ENCODE measurements at regions not wholly inside any gene's neighbourhood (a gene's known extent, or its start where the extent isn't known, plus 50 kb on each side); places are given as distances from the start of the nearest gene placed in this dataset.

- Histone ChIP-seq H2BK120ac (ENCODE audit: low read depth, low read length) (no peak overlapping the region), H4K5ac (ENCODE audit: low read depth, low read length) (no peak overlapping the region), H2AK5ac (ENCODE audit: low read depth, low read length) (no peak overlapping the region), H3K4me3 (ENCODE audit: insufficient read depth, low read depth, low read length) (no peak overlapping the region), H2BK20ac (ENCODE audit: low read depth, low read length) (no peak overlapping the region), H2AFZ (replicated peaks; ENCODE audit: low read length, poor library complexity) (no peak overlapping the region), H3K79me1 (ENCODE audit: low read depth in 1 of 2, low read length in 2 of 2) (no peaks in the 10 kb centered on the region), H3K18ac (ENCODE audit: low read depth, low read length) (no peak overlapping the region), H2AK9ac (replicated peaks; ENCODE audit: low read depth, low read length, poor library complexity) (no peak overlapping the region), H3K14ac (replicated peaks; ENCODE audit: low read depth, low read length) (no peak overlapping the region), H3K23ac (ENCODE audit: low read depth, low read length) (no peak overlapping the region), H3K9me1 (ENCODE audit: insufficient read depth, low read length) (no peaks in the 10 kb centered on the region), H3K56ac (ENCODE audit: extremely low read depth, insufficient read depth, low read length) (no peak overlapping the region), H3K36me3 (ENCODE audit: control insufficient read depth, insufficient read depth, low read length) (no peaks in the 10 kb centered on the region), H3K9me3 (ENCODE audit: control insufficient read depth, insufficient read depth, low read length) (peaks cover 5% of the 10 kb centered on the region), H2BK5ac (ENCODE audit: low read depth, low read length, poor library complexity, severe bottlenecking) (no peak overlapping the region), H3K4ac (ENCODE audit: low read depth, low read length) (no peak overlapping the region), H3K27me3 (ENCODE audit: control insufficient read depth, insufficient read depth, low read length) (no peaks in the 10 kb centered on the region), H3K4me2 (ENCODE audit: low read depth, low read length) (no peak overlapping the region), H3K27ac (ENCODE audit: insufficient read depth, low read length) (no peak overlapping the region), H3K9ac (ENCODE audit: low read depth, low read length) (no peak overlapping the region), H4K8ac (ENCODE audit: low read depth in 2 of 2, low read length in 2 of 2) (no peak overlapping the region), H3K4me1 (ENCODE audit: control insufficient read depth, insufficient read depth, low read length) (no peaks in the 10 kb centered on the region), H2BK15ac (ENCODE audit: low read depth, low read length) (no peak overlapping the region), H4K91ac (ENCODE audit: insufficient read depth, low read depth, low read length) (no peak overlapping the region), H4K20me1 (ENCODE audit: insufficient read depth, low read length) (no peaks in the 10 kb centered on the region)
- DNase-seq (no peak), ATAC-seq (ENCODE audit: low read depth) (no peak)
- dilution Hi-C loops (cut with HindIII; ENCODE audit: low sequenced_read_pairs, unreplicated experiment) (no loop called here), in situ Hi-C loops (cut with MboI; ENCODE audit: low sequenced_read_pairs) (no loop called here), intact Hi-C loops (cut with micrococcal nuclease) (no loop called here)
- BruUV-seq (replicated peaks), result no TSS peak
- TF ChIP-seq POLR2A (IDR thresholded peaks at IDR 0.05; ENCODE audit: low read depth, low read length) (no peak), MAFK (IDR thresholded peaks at IDR 0.05; ENCODE audit: low read depth, low read length) (no peak), SMC3 (IDR thresholded peaks at IDR 0.05; ENCODE audit: low read depth, low read length) (no peak), CEBPB (IDR thresholded peaks at IDR 0.05; ENCODE audit: low read depth, low read length) (no peak), RFX5 (IDR thresholded peaks at IDR 0.05; ENCODE audit: low read depth, low read length) (no peak), MXI1 (IDR thresholded peaks at IDR 0.05; ENCODE audit: borderline replicate concordance, low read depth, low read length) (no peak), CHD1 (IDR thresholded peaks at IDR 0.05; ENCODE audit: low read depth, low read length) (no peak), BHLHE40 (IDR thresholded peaks at IDR 0.05; ENCODE audit: low read depth, low read length) (no peak), RCOR1 (IDR thresholded peaks at IDR 0.05; ENCODE audit: insufficient replicate concordance, low read length) (no peak), NFE2L2 (IDR thresholded peaks at IDR 0.05; ENCODE audit: low read depth, low read length) (no peak)
- ChIA-PET POLR2A (ENCODE audit: unreplicated experiment) (no interaction called here), CTCF (no interaction called here)
- WGBS, 2 experiments (ENCODE audit: extremely low coverage in 2 of 2, insufficient read length in 1 of 2), result no CpG with 5 or more reads among the region's 1 CpG
These were observed 508.4 kb downstream of the CDH26 start for GRCh38 chr20:60466687-60467022.
